ENCODE measurements at regions not wholly inside any gene's neighbourhood (a gene's known extent, or its start where the extent isn't known, plus 50 kb on each side); places are given as distances from the start of the nearest gene placed in this dataset.

GRCh38 chr7:121634356-121634755 is 238.2 kb upstream of the FAM3C start:
- Histone ChIP-seq H3K4me3 (ENCODE audit: control insufficient read depth in 1 of 2, extremely low read depth in 1 of 2, low read length in 1 of 2) (no peak overlapping the region), H3K27me3 (replicated peaks in 1 of 2; ENCODE audit: control insufficient read depth in 2 of 2, extremely low read depth in 1 of 2, insufficient read depth in 2 of 2, low read length in 1 of 2) (no peaks in the 10 kb centered on the region), H3K4me1 (ENCODE audit: control insufficient read depth in 1 of 2, extremely low read depth in 1 of 2, insufficient read depth in 2 of 2, low read length in 2 of 2) (no peaks in the 10 kb centered on the region), H3K9me3 (no peaks in the 10 kb centered on the region), H3K36me3 (ENCODE audit: control insufficient read depth in 2 of 2, extremely low read depth in 1 of 2, insufficient read depth in 1 of 2, low read length in 1 of 2) (no peaks in the 10 kb centered on the region), H3K27ac (ENCODE audit: low read length) (no peak overlapping the region)
- Mint-ChIP-seq H3K36me3 (no peaks in the 10 kb centered on the region), H3K27me3 (peaks cover 0 to 2% of the 10 kb centered on the region in 2 donors), H3K27ac (no peak overlapping the region), H3K4me3 (no peak overlapping the region), H3K9me3 (peaks cover 0 to 2% (median 0%) of the 10 kb centered on the region in 3 donors), H3K4me1 (no peaks in the 10 kb centered on the region)
- WGBS (ENCODE audit: insufficient coverage) = no CpG with 5 or more reads among the region's 1 CpG
- ChIA-PET CTCF (no interaction called here), POLR2A (no interaction called here)
- ATAC-seq (replicated peaks in 1 of 4) (no peak), DNase-seq (no peak)

- Histone ChIP-seq H3K27me3 (replicated peaks in 1 of 2; ENCODE audit: control insufficient read depth in 2 of 2, extremely low read depth in 1 of 2, insufficient read depth in 2 of 2, low read length in 1 of 2) (no peaks in the 10 kb centered on the region), H3K4me3 (ENCODE audit: control insufficient read depth in 1 of 2, extremely low read depth in 1 of 2, low read length in 1 of 2) (no peak overlapping the region), H3K9me3 (no peaks in the 10 kb centered on the region), H3K27ac (ENCODE audit: low read length) (no peak overlapping the region), H3K36me3 (ENCODE audit: control insufficient read depth in 2 of 2, extremely low read depth in 1 of 2, insufficient read depth in 1 of 2, low read length in 1 of 2) (no peaks in the 10 kb centered on the region), H3K4me1 (ENCODE audit: control insufficient read depth in 1 of 2, extremely low read depth in 1 of 2, insufficient read depth in 2 of 2, low read length in 2 of 2) (no peaks in the 10 kb centered on the region)
- ChIA-PET CTCF (no interaction called here), POLR2A (no interaction called here)
- 60% methylated on average over 1 of the region's 3 CpGs for WGBS (ENCODE audit: insufficient coverage)
- Mint-ChIP-seq H3K36me3 (no peaks in the 10 kb centered on the region), H3K4me3 (no peak overlapping the region), H3K27ac (no peak overlapping the region), H3K27me3 (peaks cover 0 to 3% of the 10 kb centered on the region in 2 donors), H3K9me3 (peaks cover 0 to 2% (median 0%) of the 10 kb centered on the region in 3 donors), H3K4me1 (no peaks in the 10 kb centered on the region)
- DNase-seq (no peak), ATAC-seq (replicated peaks in 1 of 4) (no peak)
Observed at GRCh38 chr7:121633186-121633585, 237.1 kb upstream of the FAM3C start.

DNA sequence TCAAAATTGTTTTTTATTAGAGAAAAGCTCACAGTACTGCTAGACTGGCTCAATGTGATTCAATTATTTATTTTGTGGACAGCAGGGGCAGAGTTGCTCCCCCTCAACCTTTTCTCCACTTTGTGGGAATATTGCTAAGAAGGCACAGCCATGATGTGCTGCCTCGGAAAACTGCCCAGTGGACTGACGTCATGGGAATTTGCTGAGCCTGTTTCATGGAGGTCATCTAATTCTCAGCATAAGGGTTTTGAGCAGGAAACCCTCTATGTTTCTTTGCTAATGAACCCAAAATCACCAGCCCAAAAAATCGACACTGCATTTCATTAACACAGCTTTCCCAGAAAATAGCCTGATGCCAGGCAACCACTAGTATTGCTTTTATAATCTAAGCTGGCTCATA is 228.8 kb upstream of the FAM3C start:
- no peak overlapping the region for H3K4me3 ChIP-seq (ENCODE audit: control insufficient read depth in 1 of 2, extremely low read depth in 1 of 2, low read length in 1 of 2)
- CTCF ChIA-PET = no interaction called here
- DNase-seq (no peak), ATAC-seq (replicated peaks in 1 of 4) (no peak)
- H3K9me3 ChIP-seq = no peaks in the 10 kb centered on the region
- Mint-ChIP-seq H3K27me3 (peaks cover 0 to 3% of the 10 kb centered on the region in 2 donors), H3K27ac (no peak overlapping the region), H3K4me3 (no peak overlapping the region), H3K36me3 (no peaks in the 10 kb centered on the region), H3K4me1 (no peaks in the 10 kb centered on the region), H3K9me3 (no peaks in the 10 kb centered on the region)
- H3K4me1 ChIP-seq (ENCODE audit: control insufficient read depth in 1 of 2, extremely low read depth in 1 of 2, insufficient read depth in 2 of 2, low read length in 2 of 2) = no peaks in the 10 kb centered on the region
- POLR2A ChIA-PET = no interaction called here
- peaks cover 0 to 2% of the 10 kb centered on the region in 2 experiments for H3K27me3 ChIP-seq (replicated peaks in 1 of 2; ENCODE audit: control insufficient read depth in 2 of 2, extremely low read depth in 1 of 2, insufficient read depth in 2 of 2, low read length in 1 of 2)
- H3K27ac ChIP-seq (ENCODE audit: low read length) = no peak overlapping the region
- H3K36me3 ChIP-seq (ENCODE audit: control insufficient read depth in 2 of 2, extremely low read depth in 1 of 2, insufficient read depth in 1 of 2, low read length in 1 of 2) = no peaks in the 10 kb centered on the region
- WGBS (ENCODE audit: insufficient coverage) = 69% methylated on average over 2 of the region's 3 CpGs

- CTCF ChIA-PET = no interaction called here
- Histone ChIP-seq H3K27ac (ENCODE audit: low read length) (no peak overlapping the region), H3K36me3 (ENCODE audit: control insufficient read depth in 2 of 2, extremely low read depth in 1 of 2, insufficient read depth in 1 of 2, low read length in 1 of 2) (no peaks in the 10 kb centered on the region), H3K4me1 (ENCODE audit: control insufficient read depth in 1 of 2, extremely low read depth in 1 of 2, insufficient read depth in 2 of 2, low read length in 2 of 2) (no peaks in the 10 kb centered on the region), H3K4me3 (ENCODE audit: control insufficient read depth in 1 of 2, extremely low read depth in 1 of 2, low read length in 1 of 2) (no peak overlapping the region), H3K27me3 (replicated peaks in 1 of 2; ENCODE audit: control insufficient read depth in 2 of 2, extremely low read depth in 1 of 2, insufficient read depth in 2 of 2, low read length in 1 of 2) (peaks cover 0 to 2% of the 10 kb centered on the region in 2 experiments), H3K9me3 (no peaks in the 10 kb centered on the region)
- ATAC-seq (replicated peaks in 1 of 4) = no peak
- H3K27me3 Mint-ChIP-seq = no peaks in the 10 kb centered on the region
- no peak overlapping the region for H3K4me3 Mint-ChIP-seq
- no peaks in the 10 kb centered on the region for H3K36me3 Mint-ChIP-seq
- H3K9me3 Mint-ChIP-seq = no peaks in the 10 kb centered on the region
- no CpG with 5 or more reads among the region's 6 CpGs for WGBS (ENCODE audit: insufficient coverage)
- no peaks in the 10 kb centered on the region for H3K4me1 Mint-ChIP-seq
- DNase-seq = no peak
- POLR2A ChIA-PET = no interaction called here
- no peak overlapping the region for H3K27ac Mint-ChIP-seq
Observed at GRCh38 chr7:121623130-121623872, 227.2 kb upstream of the FAM3C start.

- H3K9me3 ChIP-seq = no peaks in the 10 kb centered on the region
- ChIA-PET POLR2A (interaction anchor here in 1 of 2 donors (0.6 to 0.7 kb wide), 2 partner anchors 29 to 1773 kb away, joined by 3 to 11 read pairs; no protein-coding TSS in a partner anchor), CTCF (no interaction called here)
- Mint-ChIP-seq H3K4me3 (no peak overlapping the region), H3K36me3 (no peaks in the 10 kb centered on the region), H3K27me3 (no peaks in the 10 kb centered on the region), H3K4me1 (no peaks in the 10 kb centered on the region), H3K27ac (no peak overlapping the region), H3K9me3 (peaks cover 5 to 6% (median 5%) of the 10 kb centered on the region in 3 donors)
- peaks cover 0 to 2% of the 10 kb centered on the region in 2 experiments for H3K27me3 ChIP-seq (replicated peaks in 1 of 2; ENCODE audit: control insufficient read depth in 2 of 2, extremely low read depth in 1 of 2, insufficient read depth in 2 of 2, low read length in 1 of 2)
- no peak for ATAC-seq (replicated peaks in 1 of 4)
- no peak for DNase-seq
- no peaks in the 10 kb centered on the region for H3K4me1 ChIP-seq (ENCODE audit: control insufficient read depth in 1 of 2, extremely low read depth in 1 of 2, insufficient read depth in 2 of 2, low read length in 2 of 2)
- H3K27ac ChIP-seq (ENCODE audit: low read length) = no peak overlapping the region
- H3K4me3 ChIP-seq (ENCODE audit: control insufficient read depth in 1 of 2, extremely low read depth in 1 of 2, low read length in 1 of 2) = no peak overlapping the region
- H3K36me3 ChIP-seq (ENCODE audit: control insufficient read depth in 2 of 2, extremely low read depth in 1 of 2, insufficient read depth in 1 of 2, low read length in 1 of 2) = no peaks in the 10 kb centered on the region
- no CpG with 5 or more reads among the region's 4 CpGs for WGBS (ENCODE audit: insufficient coverage)
Observed at GRCh38 chr7:121621937-121622336, 225.8 kb upstream of the FAM3C start.

GRCh38 chr7:121620953-121621606 is 225.0 kb upstream of the FAM3C start:
- Mint-ChIP-seq H3K36me3 (no peaks in the 10 kb centered on the region), H3K27ac (no peak overlapping the region), H3K27me3 (no peaks in the 10 kb centered on the region), H3K4me3 (no peak overlapping the region), H3K4me1 (no peaks in the 10 kb centered on the region), H3K9me3 (peaks cover 5 to 6% (median 5%) of the 10 kb centered on the region in 3 donors)
- H3K4me3 ChIP-seq (ENCODE audit: control insufficient read depth in 1 of 2, extremely low read depth in 1 of 2, low read length in 1 of 2) = no peak overlapping the region
- no peaks in the 10 kb centered on the region for H3K4me1 ChIP-seq (ENCODE audit: control insufficient read depth in 1 of 2, extremely low read depth in 1 of 2, insufficient read depth in 2 of 2, low read length in 2 of 2)
- ATAC-seq (replicated peaks in 1 of 4) (no peak), DNase-seq (no peak)
- H3K9me3 ChIP-seq = no peaks in the 10 kb centered on the region
- H3K36me3 ChIP-seq (ENCODE audit: control insufficient read depth in 2 of 2, extremely low read depth in 1 of 2, insufficient read depth in 1 of 2, low read length in 1 of 2) = no peaks in the 10 kb centered on the region
- POLR2A ChIA-PET = interaction anchor here in 1 of 2 donors (0.6 kb wide), 1 partner anchor 30 kb away, joined by 3 read pairs; no protein-coding TSS in a partner anchor
- no peak overlapping the region for H3K27ac ChIP-seq (ENCODE audit: low read length)
- WGBS (ENCODE audit: insufficient coverage) = 81% methylated on average over 7 of the region's 11 CpGs
- CTCF ChIA-PET = no interaction called here
- peaks cover 0 to 2% of the 10 kb centered on the region in 2 experiments for H3K27me3 ChIP-seq (replicated peaks in 1 of 2; ENCODE audit: control insufficient read depth in 2 of 2, extremely low read depth in 1 of 2, insufficient read depth in 2 of 2, low read length in 1 of 2)

All from T-cell (primary cell).